HepG2 (cell line): ENCODE measurements at regions not wholly inside any gene's neighbourhood (a gene's known extent, or its start where the extent isn't known, plus 50 kb on each side); places are given as distances from the start of the nearest gene placed in this dataset.

ENCODE experiments used
- ATAC-seq: fragments of 200-7000 bp; cut with Tn5 transposase; 3 replicates; pipeline ENCODE4 v1.9.1; 2020; ENCODE audit warnings: mild to moderate bottlenecking, moderate library complexity
- BruUV-seq: library from RNA; stranded (reverse); fragments of 400-500 nt; replicated peaks from 2 replicates; lab custom pipeline; 2021; lab: Mats Ljungman, UMichigan
- CTCF ChIA-PET: fragments of 300-600 bp; formaldehyde crosslinking; extraction: SDS; loops from one replicate; lab custom pipeline; 2021; ENCODE audit warnings: low total read pairs, inconsistent platforms, low intra/inter-chr PET ratio; lab: Yijun Ruan, JAX
- POLR2A ChIA-PET: fragments of 350-600 bp; sonication (Branson Sonifier 250); formaldehyde crosslinking; loops from one replicate; lab custom pipeline; 2020; ENCODE audit warnings: antibody characterized with exemption, inconsistent platforms; lab: Yijun Ruan, JAX
- DNase-seq: peaks from one replicate; pipeline ENCODE4 v3.0.0-alpha.2; 2015; ENCODE audit warnings: low spot score
- FAIRE-seq: peaks from 3 replicates; lab custom pipeline; 2011; peaks lifted over from hg19 to GRCh38; lab: Jason Lieb, UNC
- H2AFZ ChIP-seq: one replicate; pipeline ENCODE4 v1.6.1; 2011; ENCODE audit warnings: low read length, inconsistent platforms
- H3K27ac ChIP-seq: fragments of 300-600 bp; 3 replicates; pipeline ENCODE4 v1.8.0; 2011; ENCODE audit warnings: mixed run types, mild to moderate bottlenecking, mixed read lengths, low read length, inconsistent platforms; ENCODE audit not compliant: insufficient read depth; ENCODE audit errors: extremely low read length
- H3K27me3 ChIP-seq, 2 experiments: fragments of 200-600 bp in 1 of 2; 2 replicates in 1 of 2; 3 replicates in 1 of 2; pipeline versions ENCODE4 v1.6.0 to v1.8.0; 2011; ENCODE audit warnings: low read length in 2 of 2, mild to moderate bottlenecking in 2 of 2, moderate library complexity in 2 of 2, inconsistent platforms in 1 of 2; ENCODE audit not compliant: insufficient read depth in 2 of 2, control insufficient read depth in 1 of 2
- H3K36me3 ChIP-seq, 2 experiments: fragments of 200-600 bp in 1 of 2; replicated peaks in 1 of 2; 2 replicates in 1 of 2; 3 replicates in 1 of 2; pipeline versions ENCODE4 v1.5.1 to v1.8.0; 2011; ENCODE audit warnings: low read length in 2 of 2, inconsistent platforms in 1 of 2; ENCODE audit not compliant: insufficient read depth in 2 of 2, control insufficient read depth in 1 of 2
- H3K4me1 ChIP-seq: 2 replicates; pipeline ENCODE4 v1.5.1; 2012; ENCODE audit warnings: low read length, inconsistent platforms; ENCODE audit not compliant: insufficient read depth
- H3K4me2 ChIP-seq: 2 replicates; pipeline ENCODE4 v1.6.0; 2011; ENCODE audit warnings: low read depth, low read length, inconsistent platforms
- H3K4me3 ChIP-seq, 3 experiments: fragments of 200-600 bp in 1 of 3; sonication (generic), shearing (Covaris generic) in 1 of 3; replicated peaks in 1 of 3; 2 replicates each; pipeline ENCODE4 v1.5.1; 2011 to 2016; ENCODE audit warnings: low read length in 3 of 3, inconsistent platforms in 2 of 3, low read depth in 2 of 3, mild to moderate bottlenecking in 2 of 3, control low read depth in 1 of 3, mixed read lengths in 1 of 3; ENCODE audit not compliant: insufficient read depth in 1 of 3
- H3K79me2 ChIP-seq: one replicate; pipeline ENCODE4 v1.6.1; 2011; ENCODE audit warnings: low read length, inconsistent platforms; ENCODE audit not compliant: insufficient read depth
- H3K9ac ChIP-seq: 2 replicates; pipeline ENCODE4 v1.6.0; 2011; ENCODE audit warnings: mild to moderate bottlenecking, low read depth, low read length, inconsistent platforms; ENCODE audit not compliant: insufficient read depth
- H3K9me3 ChIP-seq: 2 replicates; pipeline ENCODE4 v1.5.1; 2012; ENCODE audit warnings: mild to moderate bottlenecking, low read length
- H4K20me1 ChIP-seq: 2 replicates; pipeline ENCODE4 v1.6.0; 2011; ENCODE audit warnings: inconsistent platforms, mild to moderate bottlenecking, low read length, moderate library complexity; ENCODE audit not compliant: insufficient read depth
- ADNP ChIP-seq: sonication (generic); formaldehyde crosslinking; IDR thresholded peaks from 2 replicates; pipeline ENCODE4 v1.4.0; 2020; ENCODE audit warnings: missing genetic modification reagents
- ELF4 ChIP-seq: sonication (generic); formaldehyde crosslinking; IDR thresholded peaks from 2 replicates; pipeline ENCODE4 v1.5.0; 2020; ENCODE audit warnings: missing genetic modification reagents, mild to moderate bottlenecking, moderate library complexity, borderline replicate concordance
- ISL2 ChIP-seq: sonication (generic); formaldehyde crosslinking; IDR thresholded peaks from 2 replicates; pipeline ENCODE4 v1.5.0; 2020; ENCODE audit warnings: missing genetic modification reagents
- KAT8 ChIP-seq: IDR thresholded peaks from 2 replicates; pipeline ENCODE4 v1.6.1; 2016; ENCODE audit warnings: missing genetic modification reagents, missing compliant biosample characterization
- PAX8 ChIP-seq: sonication (generic); formaldehyde crosslinking; IDR thresholded peaks from 2 replicates; pipeline ENCODE4 v1.8.0; 2022; ENCODE audit warnings: mild to moderate bottlenecking, missing genetic modification reagents, borderline replicate concordance
- RAD51 ChIP-seq: fragments of 450-650 bp; IDR thresholded peaks from 2 replicates; pipeline ENCODE4 v1.6.1; 2016; ENCODE audit warnings: borderline replicate concordance
- SRSF4 ChIP-seq: fragments of 200-400 bp; formaldehyde crosslinking; IDR thresholded peaks from one replicate; pipeline ENCODE4 v1.6.1; 2018; ENCODE audit warnings: mild to moderate bottlenecking, low read depth, low read length, moderate library complexity; ENCODE audit not compliant: poor library complexity, severe bottlenecking
- ZNF766 ChIP-seq: sonication (generic); formaldehyde crosslinking; IDR thresholded peaks from 2 replicates; pipeline ENCODE4 v1.5.0; 2020; ENCODE audit warnings: missing genetic modification reagents, borderline replicate concordance
- WGBS: methylation state at CpG from one replicate; pipeline ENCODE4 v1.1.6; 2017; ENCODE audit warnings: low lambda C conversion rate; 5-methylcytosine and 5-hydroxymethylcytosine counted together
- in situ Hi-C: cut with HindIII; loops from 2 replicates; pipeline ENCODE4 v1.10.0; 2017; ENCODE audit warnings: low pct_unique_long_range_greater_than_20kb; ENCODE audit not compliant: extremely low pct_ligation_motif_present
- intact Hi-C: fragments of 100-400 bp; cut with micrococcal nuclease; formaldehyde crosslinking; loops from one replicate; pipeline ENCODE4 v1.10.0; 2022; ENCODE audit not compliant: unreplicated experiment
- TF ChIP-seq, protein P1 (sequence below): sonication (generic); formaldehyde crosslinking; IDR thresholded peaks from 2 replicates; pipeline ENCODE4 v1.4.0; 2020; ENCODE audit warnings: missing genetic modification reagents
- TF ChIP-seq, protein P2 (sequence below): sonication (generic); formaldehyde crosslinking; IDR thresholded peaks from 2 replicates; pipeline ENCODE4 v1.5.0; 2020; ENCODE audit warnings: mild to moderate bottlenecking, missing genetic modification reagents
- TF ChIP-seq, protein P3 (sequence below): sonication (generic); formaldehyde crosslinking; IDR thresholded peaks from 2 replicates; pipeline ENCODE4 v1.8.0; 2023; ENCODE audit warnings: mild to moderate bottlenecking, missing genetic modification reagents
- TF ChIP-seq, protein P4 (sequence below): sonication (generic); formaldehyde crosslinking; IDR thresholded peaks from 2 replicates; pipeline ENCODE4 v1.9.0; 2021; ENCODE audit warnings: missing genetic modification reagents, borderline replicate concordance
- TF ChIP-seq, protein P5 (sequence below): sonication (generic); formaldehyde crosslinking; IDR thresholded peaks from 2 replicates; pipeline ENCODE4 v1.4.0; 2020; ENCODE audit warnings: mild to moderate bottlenecking, low read depth, missing genetic modification reagents

DNA sequence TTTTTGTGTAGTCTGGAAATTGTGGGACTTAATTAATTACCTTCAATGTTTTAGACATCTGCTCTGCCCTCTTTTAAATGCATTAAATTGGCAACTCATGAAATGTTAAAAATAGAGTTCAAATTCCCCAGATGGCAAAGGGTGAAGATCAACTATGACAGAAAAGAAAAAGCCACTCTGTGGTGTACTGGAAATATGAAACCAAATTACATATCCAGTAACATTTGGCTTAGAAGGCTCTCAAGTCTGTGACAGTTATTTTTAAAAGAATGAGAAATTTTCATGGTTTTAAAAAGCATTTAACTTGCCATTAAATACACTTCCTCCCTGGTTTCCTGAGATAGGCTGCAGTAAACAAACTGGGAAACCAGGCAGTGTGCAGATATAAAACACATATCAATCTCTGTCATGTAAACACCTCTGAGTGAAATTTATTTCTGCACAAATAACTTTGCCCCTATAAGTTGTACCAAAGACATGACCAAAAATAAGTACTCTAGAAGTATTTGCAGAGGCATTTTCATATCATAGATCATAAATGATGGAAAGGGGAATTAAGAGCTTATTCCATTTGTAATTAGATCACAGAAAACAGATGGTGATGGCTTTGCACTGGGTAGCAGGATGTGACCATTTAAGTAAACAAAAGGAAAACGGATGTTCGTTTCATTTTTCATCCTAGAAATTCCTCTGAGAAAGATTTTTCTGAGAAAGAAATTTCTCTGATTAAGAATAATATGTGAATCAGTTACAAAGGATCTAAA, 360.1 kb downstream of the SAMD5 start (continued):
- TF ChIP-seq SRSF4 (no peak), ZNF766 (no peak), PAX8 (no peak)
- TF ChIP-seq, protein P1, sequence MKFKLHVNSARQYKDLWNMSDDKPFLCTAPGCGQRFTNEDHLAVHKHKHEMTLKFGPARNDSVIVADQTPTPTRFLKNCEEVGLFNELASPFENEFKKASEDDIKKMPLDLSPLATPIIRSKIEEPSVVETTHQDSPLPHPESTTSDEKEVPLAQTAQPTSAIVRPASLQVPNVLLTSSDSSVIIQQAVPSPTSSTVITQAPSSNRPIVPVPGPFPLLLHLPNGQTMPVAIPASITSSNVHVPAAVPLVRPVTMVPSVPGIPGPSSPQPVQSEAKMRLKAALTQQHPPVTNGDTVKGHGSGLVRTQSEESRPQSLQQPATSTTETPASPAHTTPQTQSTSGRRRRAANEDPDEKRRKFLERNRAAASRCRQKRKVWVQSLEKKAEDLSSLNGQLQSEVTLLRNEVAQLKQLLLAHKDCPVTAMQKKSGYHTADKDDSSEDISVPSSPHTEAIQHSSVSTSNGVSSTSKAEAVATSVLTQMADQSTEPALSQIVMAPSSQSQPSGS, result no peak
- TF ChIP-seq, protein P2, sequence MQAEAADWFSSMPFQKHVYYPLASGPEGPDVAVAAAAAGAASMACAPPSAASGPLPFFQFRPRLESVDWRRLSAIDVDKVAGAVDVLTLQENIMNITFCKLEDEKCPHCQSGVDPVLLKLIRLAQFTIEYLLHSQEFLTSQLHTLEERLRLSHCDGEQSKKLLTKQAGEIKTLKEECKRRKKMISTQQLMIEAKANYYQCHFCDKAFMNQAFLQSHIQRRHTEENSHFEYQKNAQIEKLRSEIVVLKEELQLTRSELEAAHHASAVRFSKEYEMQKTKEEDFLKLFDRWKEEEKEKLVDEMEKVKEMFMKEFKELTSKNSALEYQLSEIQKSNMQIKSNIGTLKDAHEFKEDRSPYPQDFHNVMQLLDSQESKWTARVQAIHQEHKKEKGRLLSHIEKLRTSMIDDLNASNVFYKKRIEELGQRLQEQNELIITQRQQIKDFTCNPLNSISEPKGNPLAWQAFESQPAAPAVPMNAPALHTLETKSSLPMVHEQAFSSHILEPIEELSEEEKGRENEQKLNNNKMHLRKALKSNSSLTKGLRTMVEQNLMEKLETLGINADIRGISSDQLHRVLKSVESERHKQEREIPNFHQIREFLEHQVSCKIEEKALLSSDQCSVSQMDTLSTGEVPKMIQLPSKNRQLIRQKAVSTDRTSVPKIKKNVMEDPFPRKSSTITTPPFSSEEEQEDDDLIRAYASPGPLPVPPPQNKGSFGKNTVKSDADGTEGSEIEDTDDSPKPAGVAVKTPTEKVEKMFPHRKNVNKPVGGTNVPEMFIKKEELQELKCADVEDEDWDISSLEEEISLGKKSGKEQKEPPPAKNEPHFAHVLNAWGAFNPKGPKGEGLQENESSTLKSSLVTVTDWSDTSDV, result no peak
- TF ChIP-seq, all 625 proteins: peak for 0

DNA sequence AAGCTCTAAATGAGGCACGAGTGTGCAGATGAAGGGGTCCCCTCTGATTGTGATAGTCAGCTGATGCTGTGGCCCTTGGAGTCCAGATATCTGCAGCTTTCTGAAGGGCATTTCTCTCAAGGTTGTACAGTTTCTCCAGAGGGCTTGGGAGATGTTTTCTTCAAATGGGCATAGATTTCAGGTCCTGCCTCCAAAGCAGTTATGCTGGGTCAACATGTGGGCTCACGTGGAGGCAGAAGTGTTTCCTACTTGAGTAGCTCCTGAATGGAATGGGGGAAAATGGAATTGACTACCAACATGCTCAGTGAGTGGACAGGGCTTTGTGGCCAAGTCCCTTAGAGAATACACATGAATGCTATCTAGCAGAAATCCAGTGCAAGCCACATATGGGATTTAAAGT, 360.7 kb downstream of the SAMD5 start:
- ATAC-seq, result no peak
- in situ Hi-C loops, result no loop called here
- H3K9ac ChIP-seq, result no peak overlapping the region
- TF ChIP-seq, protein P3, sequence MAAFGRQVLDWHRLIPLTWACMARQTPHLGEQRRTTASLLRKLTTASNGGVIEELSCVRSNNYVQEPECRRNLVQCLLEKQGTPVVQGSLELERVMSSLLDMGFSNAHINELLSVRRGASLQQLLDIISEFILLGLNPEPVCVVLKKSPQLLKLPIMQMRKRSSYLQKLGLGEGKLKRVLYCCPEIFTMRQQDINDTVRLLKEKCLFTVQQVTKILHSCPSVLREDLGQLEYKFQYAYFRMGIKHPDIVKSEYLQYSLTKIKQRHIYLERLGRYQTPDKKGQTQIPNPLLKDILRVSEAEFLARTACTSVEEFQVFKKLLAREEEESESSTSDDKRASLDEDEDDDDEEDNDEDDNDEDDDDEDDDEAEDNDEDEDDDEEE (CRISPR knock-in tag), result no peak
- TF ChIP-seq, protein P4, sequence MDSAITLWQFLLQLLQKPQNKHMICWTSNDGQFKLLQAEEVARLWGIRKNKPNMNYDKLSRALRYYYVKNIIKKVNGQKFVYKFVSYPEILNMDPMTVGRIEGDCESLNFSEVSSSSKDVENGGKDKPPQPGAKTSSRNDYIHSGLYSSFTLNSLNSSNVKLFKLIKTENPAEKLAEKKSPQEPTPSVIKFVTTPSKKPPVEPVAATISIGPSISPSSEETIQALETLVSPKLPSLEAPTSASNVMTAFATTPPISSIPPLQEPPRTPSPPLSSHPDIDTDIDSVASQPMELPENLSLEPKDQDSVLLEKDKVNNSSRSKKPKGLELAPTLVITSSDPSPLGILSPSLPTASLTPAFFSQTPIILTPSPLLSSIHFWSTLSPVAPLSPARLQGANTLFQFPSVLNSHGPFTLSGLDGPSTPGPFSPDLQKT, result no peak
- TF ChIP-seq ELF4 (CRISPR knock-in tag), result no peak
- TF ChIP-seq KAT8 (CRISPR knock-in tag), result no peak
- TF ChIP-seq, protein P5, sequence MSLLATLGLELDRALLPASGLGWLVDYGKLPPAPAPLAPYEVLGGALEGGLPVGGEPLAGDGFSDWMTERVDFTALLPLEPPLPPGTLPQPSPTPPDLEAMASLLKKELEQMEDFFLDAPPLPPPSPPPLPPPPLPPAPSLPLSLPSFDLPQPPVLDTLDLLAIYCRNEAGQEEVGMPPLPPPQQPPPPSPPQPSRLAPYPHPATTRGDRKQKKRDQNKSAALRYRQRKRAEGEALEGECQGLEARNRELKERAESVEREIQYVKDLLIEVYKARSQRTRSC, result no peak
- no peak for TF ChIP-seq RAD51
- TF ChIP-seq ISL2, result no peak
- no peak for TF ChIP-seq ADNP

More for the DNA sequence above, 360.7 kb downstream of the SAMD5 start:
- DNase-seq (no peak), FAIRE-seq (no peak)
- no peak overlapping the region for H3K4me3 ChIP-seq
- WGBS, result 45% methylated on average over 2 of the region's 2 CpGs
- H3K27me3 ChIP-seq, result no peaks in the 10 kb centered on the region
- no peaks in the 10 kb centered on the region for H3K9me3 ChIP-seq
- BruUV-seq, result no TSS peak
- no peaks in the 10 kb centered on the region for H3K79me2 ChIP-seq
- H3K4me2 ChIP-seq, result no peak overlapping the region
- no peak overlapping the region for H2AFZ ChIP-seq
- H3K27ac ChIP-seq, result no peak overlapping the region
- peaks cover 14% of the 10 kb centered on the region for H3K4me1 ChIP-seq
- no peaks in the 10 kb centered on the region for H3K36me3 ChIP-seq
- POLR2A ChIA-PET, result no interaction called here
- intact Hi-C loops, result no loop called here
- H4K20me1 ChIP-seq, result no peaks in the 10 kb centered on the region
- CTCF ChIA-PET, result no interaction called here
